GM21526 (cell line): ENCODE measurements at regions not wholly inside any gene's neighbourhood (a gene's known extent, or its start where the extent isn't known, plus 50 kb on each side); places are given as distances from the start of the nearest gene placed in this dataset.

Experiments
- ATAC-seq: cut with Tn5 transposase; IDR thresholded peaks from one replicate; pipeline ENCODE4 v1.9.1; 2021; ENCODE audit warnings: moderate library complexity; ENCODE audit not compliant: unreplicated experiment, low FRiP score

DNA sequence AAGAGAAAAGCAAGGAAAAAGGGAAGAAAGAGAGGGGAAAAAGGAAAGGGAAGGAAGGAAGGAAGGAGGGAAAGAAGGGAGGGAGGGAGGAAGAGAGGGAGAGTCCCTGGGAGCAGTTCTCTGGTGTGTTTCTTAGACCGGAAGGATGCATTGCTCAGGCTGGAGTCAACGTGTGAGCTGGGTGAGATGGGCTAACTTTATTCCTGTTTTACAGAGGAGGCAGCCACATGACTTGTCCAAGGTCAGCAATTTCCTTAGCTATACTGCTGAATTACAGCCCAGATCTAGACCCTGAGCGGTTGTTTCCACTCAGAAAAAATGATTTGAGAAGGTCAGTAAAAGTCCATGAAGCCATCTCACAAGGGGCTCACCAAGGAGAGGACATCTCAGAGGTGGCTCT, 86.6 kb upstream of the APCDD1 start:
- no peak for ATAC-seq

DNA sequence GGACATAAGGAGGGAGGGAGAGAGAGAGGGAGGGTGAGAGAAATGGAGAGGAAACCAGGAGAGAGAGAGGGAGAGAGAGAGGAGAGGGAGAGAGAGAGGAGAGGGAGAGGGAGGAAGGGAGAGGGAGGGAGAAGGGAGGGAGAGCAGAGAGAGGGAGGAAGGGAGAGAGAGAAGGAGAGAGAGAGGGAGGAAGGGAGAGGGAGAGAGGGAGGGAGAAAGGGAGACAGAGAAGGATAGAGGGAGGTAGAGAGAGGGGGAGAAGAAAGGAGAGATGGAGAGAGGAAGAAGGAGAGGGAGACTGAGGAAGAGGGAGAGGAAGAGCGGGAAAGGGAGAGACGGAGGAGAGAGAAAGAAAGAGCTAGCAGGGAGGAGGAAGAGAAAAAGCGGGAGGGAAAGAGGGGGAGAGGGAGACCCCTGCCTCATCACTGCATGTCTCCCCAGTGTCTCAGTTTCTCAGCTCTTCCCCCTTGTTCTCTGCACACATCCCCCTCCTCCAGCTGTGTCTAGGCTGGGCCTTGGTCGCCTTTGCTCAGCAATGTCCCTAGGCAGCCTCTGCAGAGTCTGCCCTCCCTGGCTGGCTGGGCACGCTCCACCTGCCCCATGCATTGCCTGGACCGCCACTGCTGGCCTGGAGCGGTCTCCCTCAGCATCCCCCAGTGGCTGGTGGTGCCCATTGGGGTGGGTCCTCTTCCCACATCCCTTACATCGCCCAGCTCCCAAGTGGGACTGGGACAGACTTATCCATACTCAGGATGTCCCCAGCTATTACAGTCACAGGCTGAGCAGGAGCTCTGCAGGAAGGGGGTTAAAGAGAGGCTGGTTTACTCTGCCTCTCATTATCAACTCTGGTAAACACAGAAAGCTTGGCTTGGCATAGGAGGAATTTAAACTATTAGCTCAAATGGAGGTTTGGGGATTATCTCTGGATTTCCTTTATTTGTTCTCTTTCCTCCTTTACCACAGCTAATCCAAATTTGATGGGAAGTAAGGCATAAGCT, 85.7 kb upstream of the APCDD1 start:
- ATAC-seq = no peak

DNA sequence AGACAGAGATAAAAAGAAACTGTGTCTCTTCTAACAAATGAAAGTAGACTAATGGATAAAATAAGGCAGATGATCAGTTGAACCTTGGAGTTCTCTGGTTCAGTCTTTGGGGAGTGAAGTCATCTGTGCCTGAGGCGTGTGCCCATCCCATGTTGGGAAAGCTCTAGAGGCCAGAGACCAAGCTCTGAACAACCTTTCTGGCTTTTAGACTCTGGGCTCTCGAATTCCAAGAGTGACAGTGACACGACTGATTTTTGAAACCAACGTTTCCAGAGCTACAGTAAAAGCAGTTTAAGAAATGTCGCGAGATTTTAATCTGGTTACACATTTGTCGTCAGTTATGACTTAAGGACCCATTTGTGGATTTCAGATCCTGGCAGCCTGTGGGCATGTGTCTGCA, 83.7 kb upstream of the APCDD1 start:
- no peak for ATAC-seq

DNA sequence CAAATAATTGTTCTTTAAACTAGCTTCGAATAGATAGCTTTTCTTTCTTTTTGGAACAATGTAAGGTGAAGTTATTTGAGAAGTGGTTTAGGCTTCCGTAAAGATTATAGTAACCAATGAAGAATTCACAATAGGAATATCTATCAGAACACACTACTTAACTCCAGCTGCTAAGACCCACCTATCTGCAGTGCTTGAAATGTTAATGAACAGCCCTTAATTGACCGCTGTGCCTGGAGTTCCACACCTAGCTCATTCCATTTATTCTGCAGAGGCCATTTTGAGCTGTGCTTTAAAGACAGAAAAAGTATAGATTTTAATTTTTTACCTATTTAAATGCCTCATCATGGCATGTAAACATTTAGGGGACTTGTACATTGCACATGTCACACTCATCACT, 83.3 kb upstream of the APCDD1 start:
- ATAC-seq = no peak

DNA sequence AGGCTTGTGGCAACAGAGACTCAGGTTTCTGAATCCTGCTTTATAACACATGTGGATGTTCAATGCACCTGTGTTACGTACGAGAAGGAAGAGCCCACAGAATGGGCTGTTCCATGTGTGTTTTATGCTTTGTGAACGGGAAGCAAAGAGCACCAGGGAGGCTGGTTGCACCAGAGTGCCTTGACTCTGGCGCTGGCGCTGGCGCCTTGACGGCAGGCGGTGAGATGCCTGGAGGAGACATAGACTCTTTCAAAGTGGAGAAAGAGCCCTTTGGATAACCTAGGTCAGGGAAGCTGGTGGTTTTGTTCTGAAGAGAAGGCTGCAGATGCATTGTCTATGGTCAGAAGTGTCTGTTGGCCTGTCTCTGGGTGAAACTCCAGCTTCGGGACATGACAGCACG, 80.2 kb upstream of the APCDD1 start:
- no peak for ATAC-seq

DNA sequence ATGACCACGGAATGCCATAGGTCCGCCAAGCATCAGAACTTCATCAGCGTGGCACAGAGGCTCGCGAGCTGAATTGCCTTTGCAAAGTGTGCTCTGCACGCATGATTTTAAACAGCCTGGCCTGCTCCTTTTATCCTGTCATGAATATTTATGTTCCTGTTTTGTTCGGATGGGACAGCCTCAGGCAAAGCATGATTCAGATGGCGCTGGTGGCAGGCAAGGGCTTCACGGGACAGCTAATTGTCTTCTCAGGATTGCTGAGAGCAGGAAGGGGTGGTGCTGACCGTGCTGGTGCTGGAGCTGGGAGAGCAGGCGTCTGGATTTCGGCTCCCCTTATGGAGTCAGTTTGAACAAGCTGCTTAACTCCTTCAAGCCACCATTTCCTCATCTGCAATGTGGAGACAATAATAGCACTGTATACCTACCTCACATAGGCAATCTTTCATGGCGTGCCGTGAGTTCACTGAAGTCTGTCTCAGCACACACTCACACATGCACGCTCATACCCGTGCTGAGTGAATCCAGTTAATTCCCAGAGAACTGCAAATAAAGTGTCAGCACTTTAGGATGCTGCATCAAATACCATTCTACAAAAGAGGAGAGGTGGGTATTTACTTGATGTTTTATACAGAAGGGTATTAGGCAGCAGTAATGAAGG, 79.7 kb upstream of the APCDD1 start:
- no peak for ATAC-seq

DNA sequence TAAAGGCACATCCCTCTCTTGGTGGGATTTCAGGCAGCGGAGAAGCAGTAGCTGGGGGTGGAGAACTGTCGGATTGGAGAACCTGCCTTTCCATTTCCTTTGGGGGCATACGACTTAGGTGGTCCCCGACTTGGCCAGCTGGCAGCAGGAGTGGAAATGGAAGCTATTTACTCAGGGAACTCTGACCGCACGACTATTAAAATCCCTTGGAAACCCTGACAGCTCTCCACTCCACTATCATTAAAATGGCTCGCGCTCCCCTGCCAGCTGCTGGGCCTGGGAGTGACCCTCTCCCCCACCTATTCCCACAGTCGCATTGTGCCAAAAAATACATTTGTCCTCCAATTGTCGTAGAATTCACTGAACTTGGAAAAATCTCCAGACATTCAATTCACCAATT, 77.7 kb upstream of the APCDD1 start:
- ATAC-seq = no peak

DNA sequence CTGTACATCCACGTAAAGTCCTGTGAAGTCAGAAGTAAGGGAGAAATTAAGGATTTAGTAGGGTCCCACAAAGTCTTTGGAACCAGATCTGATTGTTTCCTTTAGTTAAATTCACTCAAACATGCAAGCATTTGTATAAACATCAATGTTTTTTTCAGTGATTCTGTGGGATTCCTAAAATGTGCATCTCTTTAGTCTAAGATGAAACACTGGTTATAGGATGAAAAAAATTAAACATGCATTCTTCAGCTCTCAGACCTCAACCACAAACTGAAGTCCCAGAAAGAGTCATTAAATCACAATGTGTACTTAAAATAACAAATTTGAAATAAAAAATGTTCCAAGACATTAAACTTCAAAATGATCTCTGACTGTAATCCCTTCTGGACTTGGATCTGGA, 76.5 kb upstream of the APCDD1 start:
- no peak for ATAC-seq

DNA sequence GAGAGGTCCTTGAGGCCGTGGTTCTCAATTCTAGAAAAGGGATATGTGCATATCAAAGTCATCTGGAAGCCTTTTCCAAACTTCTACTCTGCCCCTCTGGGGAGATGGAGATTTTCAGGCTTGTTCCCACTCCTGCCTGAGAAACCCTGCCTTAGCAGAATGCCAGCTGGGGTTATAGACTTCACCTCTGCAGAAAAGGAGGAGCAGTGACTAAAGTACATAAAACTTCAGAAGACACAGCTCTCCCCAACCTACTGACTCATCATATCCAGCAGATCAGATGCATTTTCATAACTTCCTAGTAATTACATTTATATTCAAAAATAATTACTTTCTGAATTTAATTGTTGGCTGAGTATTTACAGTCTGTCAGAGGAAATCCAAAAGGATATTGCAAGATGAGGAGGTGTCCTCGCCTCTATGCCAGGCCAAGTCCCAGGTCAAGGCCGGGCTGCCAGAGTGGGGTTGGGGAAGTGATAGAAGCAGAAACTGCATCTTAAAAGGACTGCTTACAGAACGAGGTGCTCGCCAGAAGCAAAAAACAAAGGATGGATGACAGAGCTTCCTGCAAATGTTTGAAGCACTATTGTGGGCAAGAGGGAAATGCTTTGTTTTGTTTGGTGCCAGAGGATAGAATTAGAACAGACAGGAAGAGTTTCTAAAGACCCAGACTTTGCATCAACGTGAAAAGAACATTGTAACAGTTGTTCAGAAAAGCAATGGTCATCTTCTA, 75.6 kb upstream of the APCDD1 start:
- ATAC-seq = no peak

DNA sequence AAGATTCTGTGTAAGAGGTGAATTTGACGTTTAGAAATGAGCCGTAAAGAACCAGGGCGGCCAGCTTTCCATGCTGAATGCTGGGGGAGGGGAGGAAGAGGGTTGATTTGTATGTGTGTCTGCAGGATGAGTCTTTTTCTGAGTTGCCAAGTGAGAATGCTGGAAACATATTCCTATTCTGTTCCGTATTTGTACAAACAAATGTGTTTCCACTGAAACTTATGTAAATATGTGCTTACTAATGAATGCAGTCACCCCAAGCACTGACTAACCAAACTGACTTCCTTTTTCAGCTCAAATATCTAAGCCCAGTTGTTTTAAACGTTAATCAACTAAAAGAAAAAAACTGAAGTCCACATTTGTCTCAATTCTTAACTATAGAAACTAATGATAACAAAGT, 74.9 kb upstream of the APCDD1 start:
- no peak for ATAC-seq

DNA sequence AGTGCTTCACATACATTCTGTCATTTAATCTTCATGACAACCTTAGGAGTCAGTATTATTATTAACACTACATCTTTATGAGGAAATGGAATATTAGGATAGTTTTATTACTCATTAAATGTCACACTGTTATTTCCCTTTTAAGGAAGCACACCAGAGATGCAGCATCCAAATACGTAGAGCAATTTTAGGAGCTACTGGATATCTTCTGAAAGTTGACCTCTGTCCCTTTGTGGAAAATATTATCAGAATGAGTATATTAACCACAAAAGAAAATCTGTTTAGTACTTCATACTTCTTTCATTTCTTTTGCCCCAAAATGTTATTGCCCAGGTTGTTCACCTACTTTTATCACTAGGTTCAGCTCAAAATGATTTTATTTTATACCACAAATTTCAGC, 72.9 kb upstream of the APCDD1 start:
- ATAC-seq = no peak

DNA sequence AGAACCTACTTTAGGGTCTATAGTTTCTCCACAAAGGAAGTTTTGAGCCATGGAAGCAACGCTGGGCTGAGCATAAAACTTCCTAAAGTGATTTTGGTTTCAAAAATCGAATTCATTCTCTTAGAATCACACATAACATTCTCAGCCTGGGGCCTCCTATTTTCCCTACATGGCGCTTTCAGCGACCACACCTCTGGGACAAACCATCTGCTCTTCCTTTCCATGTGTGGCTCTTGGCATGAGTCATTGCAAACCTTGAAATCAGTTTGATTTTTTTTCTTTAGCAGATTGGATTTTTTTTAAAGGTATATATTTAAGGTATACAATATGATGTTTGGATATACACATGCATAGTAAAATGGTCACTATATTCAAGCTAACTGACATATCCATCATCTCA, 72.5 kb upstream of the APCDD1 start:
- no peak for ATAC-seq

DNA sequence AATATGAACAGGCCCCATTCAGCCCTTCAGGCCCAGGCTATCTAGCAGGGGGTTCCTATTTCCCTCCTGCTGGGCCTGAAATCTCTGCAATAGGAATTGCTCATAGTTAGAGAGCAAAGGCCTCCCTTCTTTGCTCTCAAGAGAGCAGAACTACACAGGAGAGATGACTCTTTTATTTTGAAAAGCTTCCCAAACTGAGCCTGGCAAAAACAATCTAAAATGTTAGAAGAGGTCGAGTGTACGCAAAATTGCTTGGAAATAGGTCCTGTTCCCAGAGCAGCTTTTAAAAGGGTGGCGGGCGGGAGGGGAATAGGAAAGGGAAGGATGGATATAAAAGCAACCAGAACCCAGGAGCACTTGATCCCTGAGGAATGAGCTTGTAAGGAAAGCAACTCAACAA, 68.4 kb upstream of the APCDD1 start:
- no peak for ATAC-seq

DNA sequence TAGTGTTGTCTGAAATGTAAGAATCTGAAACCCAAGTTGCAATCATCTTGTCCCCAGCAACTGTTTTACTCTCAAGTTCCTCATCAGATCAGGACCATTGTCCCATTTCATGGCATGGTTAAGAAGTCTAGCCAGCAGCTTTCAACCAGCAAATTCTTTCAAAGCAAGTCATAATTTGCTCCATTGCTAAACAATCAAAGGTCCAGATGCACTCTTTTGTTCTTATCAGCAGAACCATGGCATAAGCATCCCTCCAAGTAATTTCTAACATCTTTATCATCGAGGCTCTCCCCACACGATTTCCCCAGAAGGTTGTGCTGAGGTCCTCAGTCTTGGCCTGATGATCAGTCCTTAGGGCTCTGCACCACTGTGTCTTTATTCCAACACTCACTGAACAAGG, 67.5 kb upstream of the APCDD1 start:
- no peak for ATAC-seq

DNA sequence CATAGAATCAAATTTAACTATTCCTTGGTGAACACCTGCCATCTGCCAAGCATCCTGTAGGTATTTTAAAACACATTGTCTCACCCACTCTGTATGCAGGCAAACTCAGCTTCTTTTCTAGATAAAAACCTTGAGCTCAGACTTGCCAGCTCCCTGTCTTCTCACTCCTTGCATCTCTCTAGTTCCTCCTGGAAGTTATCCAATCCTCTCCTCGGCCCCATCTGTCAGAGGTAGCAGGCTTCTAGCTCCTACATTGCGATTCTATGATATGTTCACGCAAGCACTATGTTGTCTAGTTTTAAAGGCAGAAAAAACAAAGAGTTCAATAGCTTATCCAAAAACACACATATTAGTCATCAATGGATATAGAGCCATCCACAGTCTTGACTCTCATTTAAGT, 67.0 kb upstream of the APCDD1 start:
- no peak for ATAC-seq

DNA sequence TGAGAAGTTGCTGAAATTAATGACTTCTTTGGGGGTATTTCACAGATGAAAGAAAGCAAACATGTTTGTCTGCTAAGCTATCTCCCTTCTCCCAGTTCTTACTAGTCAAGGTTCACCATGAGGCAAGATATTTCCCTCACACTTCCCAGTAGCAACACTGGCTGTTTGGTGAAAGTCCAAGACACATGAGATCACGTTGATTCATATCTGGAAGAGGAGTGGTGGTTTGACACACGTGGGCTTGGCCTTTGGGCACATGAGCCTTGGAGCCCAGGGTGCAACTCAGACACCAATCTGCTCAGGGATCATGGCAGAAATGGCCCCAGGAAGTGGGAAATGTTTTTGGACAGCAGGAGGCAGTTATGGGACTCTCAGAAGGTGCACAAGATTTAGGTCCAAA, 66.1 kb upstream of the APCDD1 start:
- no peak for ATAC-seq

DNA sequence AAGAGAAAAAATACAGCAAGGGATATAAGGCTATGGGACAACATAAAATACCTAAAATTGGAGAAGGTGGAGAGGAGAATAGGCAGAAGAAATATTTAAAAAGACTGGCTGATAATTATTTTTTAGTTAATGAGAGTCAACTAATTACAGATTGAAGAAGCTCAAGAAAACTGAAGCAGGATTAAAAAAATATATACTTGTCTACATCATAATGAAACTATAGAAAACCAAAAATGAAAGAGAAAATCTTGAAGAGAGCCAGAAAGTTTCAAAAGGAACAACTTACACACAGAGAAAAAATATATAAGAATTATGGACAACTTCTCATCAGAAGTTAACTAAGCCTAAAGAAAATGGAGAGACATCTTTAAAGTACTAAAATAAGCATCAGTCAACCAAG, 62.9 kb upstream of the APCDD1 start:
- ATAC-seq = peak; percentile 76

DNA sequence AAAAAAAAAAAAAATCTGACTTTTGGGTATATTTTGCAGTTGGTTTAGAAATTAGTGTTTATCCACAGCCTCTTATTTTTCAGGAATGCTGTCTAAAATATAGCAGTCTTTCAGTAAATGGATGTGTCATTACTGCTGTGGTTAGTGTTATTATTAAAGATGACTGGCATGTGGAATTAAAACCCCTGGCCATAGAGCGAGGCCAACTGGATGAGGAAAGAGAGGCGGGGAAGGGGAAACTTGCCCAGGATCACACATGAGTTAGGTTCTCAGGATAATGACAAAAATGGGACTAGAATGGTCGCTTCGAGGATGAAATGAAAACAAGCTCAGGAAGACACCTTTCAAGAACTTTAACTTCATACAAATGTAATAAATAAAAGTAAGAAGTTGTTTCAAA, 57.4 kb upstream of the APCDD1 start:
- ATAC-seq = no peak

DNA sequence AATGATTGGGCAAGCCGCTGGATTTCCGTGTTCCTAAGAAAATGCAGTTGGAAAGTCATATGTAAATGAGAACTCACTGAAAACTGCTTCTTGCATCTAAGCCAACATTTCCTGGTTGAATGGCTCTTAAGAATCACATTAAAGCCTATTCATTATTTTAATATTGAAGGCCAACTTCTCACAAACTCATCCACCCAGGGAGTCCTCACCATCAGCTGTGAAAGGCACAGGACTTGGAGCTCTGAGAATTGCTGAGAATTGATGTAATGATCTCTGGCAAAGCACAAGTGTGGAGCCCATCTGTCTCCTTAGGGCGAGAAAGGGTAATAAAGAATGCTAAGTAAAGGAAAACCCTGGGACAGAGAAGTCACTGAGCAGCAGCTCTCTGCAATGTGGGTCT, 55.9 kb upstream of the APCDD1 start:
- no peak for ATAC-seq

DNA sequence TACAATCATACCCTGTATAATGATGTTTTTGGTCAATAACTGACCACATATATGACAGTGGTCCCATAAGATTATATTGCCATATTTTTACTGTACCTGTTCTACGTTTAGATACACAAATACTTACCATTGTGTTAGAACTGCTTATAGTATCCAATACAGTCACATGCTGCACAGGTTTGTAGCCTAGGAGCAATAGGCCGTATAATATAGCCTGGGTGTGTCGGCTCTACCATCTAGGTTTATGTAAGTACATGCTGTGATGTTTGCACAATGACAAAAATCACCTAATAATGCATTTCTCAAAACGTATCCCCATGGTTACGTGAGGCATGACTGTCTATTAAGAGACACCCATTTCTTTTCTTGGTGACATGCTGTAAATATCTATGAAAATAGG, 55.0 kb upstream of the APCDD1 start:
- no peak for ATAC-seq

DNA sequence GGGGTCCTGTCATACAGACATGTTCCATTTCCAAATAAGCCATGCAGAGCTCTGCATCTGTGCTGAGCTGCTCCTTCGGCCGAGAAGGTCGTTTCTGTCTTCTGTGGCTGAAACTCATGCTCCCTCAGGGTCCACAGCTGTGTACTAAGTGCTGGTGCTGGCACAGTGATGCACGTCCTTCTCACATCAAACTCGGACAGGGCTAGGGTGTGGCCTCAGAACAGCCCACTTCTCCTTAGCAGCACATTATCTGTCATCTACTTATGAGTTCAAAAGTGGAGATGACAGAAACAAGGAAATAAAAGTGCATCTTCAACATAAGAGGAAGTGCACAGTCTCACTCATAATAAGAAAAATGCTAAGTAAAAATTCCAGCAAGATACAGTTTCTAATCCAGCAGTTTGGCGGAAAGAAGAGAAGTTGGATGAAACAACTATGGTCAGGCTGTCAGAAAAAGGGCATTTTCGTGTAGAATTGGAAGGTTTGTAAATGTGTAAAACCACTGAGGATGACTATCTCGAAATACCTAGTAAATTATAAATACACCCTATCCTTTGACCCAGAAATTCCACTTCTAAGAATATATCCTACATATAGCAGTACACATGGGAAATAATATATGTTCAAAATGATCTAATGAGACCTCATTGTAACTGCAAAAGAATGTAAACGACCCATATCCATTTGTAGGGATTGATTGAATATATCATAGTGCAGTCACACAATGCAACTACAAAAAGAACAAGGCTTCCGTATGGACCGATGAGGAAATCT, 53.7 kb upstream of the APCDD1 start:
- ATAC-seq = no peak
